NCI-H128 (cell line): ENCODE measurements at regions not wholly inside any gene's neighbourhood (a gene's known extent, or its start where the extent isn't known, plus 50 kb on each side); places are given as distances from the start of the nearest gene placed in this dataset.

Experiments
- DNase-seq: peaks from one replicate; lab custom pipeline; 2025; ENCODE audit not compliant: unreplicated experiment; lab: John Stamatoyannopoulos, UW

GRCh38 chr4:119752936-119753335 lies 124.3 kb upstream of the PDE5A start:
- DNase-seq = no peak

GRCh38 chr4:119750771-119751170 lies 122.2 kb upstream of the PDE5A start:
- no peak for DNase-seq

- DNase-seq = no peak
Measured at GRCh38 chr4:119750048-119750447, 121.4 kb upstream of the PDE5A start.

GRCh38 chr4:119748853-119749252 lies 120.2 kb upstream of the PDE5A start:
- no peak for DNase-seq

GRCh38 chr4:119746951-119747350 lies 118.3 kb upstream of the PDE5A start:
- DNase-seq = no peak

- DNase-seq = no peak
Measured at GRCh38 chr4:119745351-119745750, 116.7 kb upstream of the PDE5A start.

GRCh38 chr4:119744580-119744979 lies 116.0 kb upstream of the PDE5A start:
- no peak for DNase-seq

GRCh38 chr4:119743644-119744043 lies 115.0 kb upstream of the PDE5A start:
- DNase-seq = no peak

- no peak for DNase-seq
Measured at GRCh38 chr4:119739796-119740195, 111.2 kb upstream of the PDE5A start.

- DNase-seq = no peak
Measured at GRCh38 chr4:119738901-119739300, 110.3 kb upstream of the PDE5A start.

- DNase-seq = no peak
Measured at GRCh38 chr4:119736559-119736958, 108.0 kb upstream of the PDE5A start.

- DNase-seq = no peak
Measured at GRCh38 chr4:119735165-119735651, 106.6 kb upstream of the PDE5A start.

- no peak for DNase-seq
Measured at GRCh38 chr4:119733431-119733830, 104.8 kb upstream of the PDE5A start.

GRCh38 chr4:119731778-119732177 lies 103.2 kb upstream of the PDE5A start:
- DNase-seq = no peak

GRCh38 chr4:119731146-119731742 lies 102.6 kb upstream of the PDE5A start:
- DNase-seq = no peak

- DNase-seq = no peak
Measured at GRCh38 chr4:119730671-119730950, 102.0 kb upstream of the PDE5A start.

GRCh38 chr4:119729835-119730670 lies 101.4 kb upstream of the PDE5A start:
- no peak for DNase-seq

GRCh38 chr4:119728692-119729593 lies 100.3 kb upstream of the PDE5A start:
- no peak for DNase-seq

- DNase-seq = no peak
Measured at GRCh38 chr4:119728185-119728584, 99.6 kb upstream of the PDE5A start.

GRCh38 chr4:119726505-119726904 lies 97.9 kb upstream of the PDE5A start:
- DNase-seq = no peak

GRCh38 chr4:119725688-119726330 lies 97.2 kb upstream of the PDE5A start:
- no peak for DNase-seq
